HepG2 (cell line): ENCODE measurements at regions not wholly inside any gene's neighbourhood (a gene's known extent, or its start where the extent isn't known, plus 50 kb on each side); places are given as distances from the start of the nearest gene placed in this dataset.

Experiments
- ATAC-seq: fragments of 200-7000 bp; cut with Tn5 transposase; 3 replicates; pipeline ENCODE4 v1.9.1; 2020; ENCODE audit warnings: mild to moderate bottlenecking, moderate library complexity
- BruUV-seq: library from RNA; stranded (reverse); fragments of 400-500 nt; replicated peaks from 2 replicates; lab custom pipeline; 2021; lab: Mats Ljungman, UMichigan
- CTCF ChIA-PET: fragments of 300-600 bp; formaldehyde crosslinking; extraction: SDS; loops from one replicate; lab custom pipeline; 2021; ENCODE audit warnings: low total read pairs, inconsistent platforms, low intra/inter-chr PET ratio; lab: Yijun Ruan, JAX
- POLR2A ChIA-PET: fragments of 350-600 bp; sonication (Branson Sonifier 250); formaldehyde crosslinking; loops from one replicate; lab custom pipeline; 2020; ENCODE audit warnings: antibody characterized with exemption, inconsistent platforms; lab: Yijun Ruan, JAX
- DNase-seq: peaks from one replicate; pipeline ENCODE4 v3.0.0-alpha.2; 2015; ENCODE audit warnings: low spot score
- FAIRE-seq: peaks from 3 replicates; lab custom pipeline; 2011; peaks lifted over from hg19 to GRCh38; lab: Jason Lieb, UNC
- H2AFZ ChIP-seq: one replicate; pipeline ENCODE4 v1.6.1; 2011; ENCODE audit warnings: low read length, inconsistent platforms
- H3K27ac ChIP-seq: fragments of 300-600 bp; 3 replicates; pipeline ENCODE4 v1.8.0; 2011; ENCODE audit warnings: mixed run types, mild to moderate bottlenecking, mixed read lengths, low read length, inconsistent platforms; ENCODE audit not compliant: insufficient read depth; ENCODE audit errors: extremely low read length
- H3K27me3 ChIP-seq, 2 experiments: fragments of 200-600 bp in 1 of 2; 2 replicates in 1 of 2; 3 replicates in 1 of 2; pipeline versions ENCODE4 v1.6.0 to v1.8.0; 2011; ENCODE audit warnings: low read length in 2 of 2, mild to moderate bottlenecking in 2 of 2, moderate library complexity in 2 of 2, inconsistent platforms in 1 of 2; ENCODE audit not compliant: insufficient read depth in 2 of 2, control insufficient read depth in 1 of 2
- H3K36me3 ChIP-seq, 2 experiments: fragments of 200-600 bp in 1 of 2; replicated peaks in 1 of 2; 2 replicates in 1 of 2; 3 replicates in 1 of 2; pipeline versions ENCODE4 v1.5.1 to v1.8.0; 2011; ENCODE audit warnings: low read length in 2 of 2, inconsistent platforms in 1 of 2; ENCODE audit not compliant: insufficient read depth in 2 of 2, control insufficient read depth in 1 of 2
- H3K4me1 ChIP-seq: 2 replicates; pipeline ENCODE4 v1.5.1; 2012; ENCODE audit warnings: low read length, inconsistent platforms; ENCODE audit not compliant: insufficient read depth
- H3K4me2 ChIP-seq: 2 replicates; pipeline ENCODE4 v1.6.0; 2011; ENCODE audit warnings: low read depth, low read length, inconsistent platforms
- H3K4me3 ChIP-seq, 3 experiments: fragments of 200-600 bp in 1 of 3; sonication (generic), shearing (Covaris generic) in 1 of 3; replicated peaks in 1 of 3; 2 replicates each; pipeline ENCODE4 v1.5.1; 2011 to 2016; ENCODE audit warnings: low read length in 3 of 3, inconsistent platforms in 2 of 3, low read depth in 2 of 3, mild to moderate bottlenecking in 2 of 3, control low read depth in 1 of 3, mixed read lengths in 1 of 3; ENCODE audit not compliant: insufficient read depth in 1 of 3
- H3K79me2 ChIP-seq: one replicate; pipeline ENCODE4 v1.6.1; 2011; ENCODE audit warnings: low read length, inconsistent platforms; ENCODE audit not compliant: insufficient read depth
- H3K9ac ChIP-seq: 2 replicates; pipeline ENCODE4 v1.6.0; 2011; ENCODE audit warnings: mild to moderate bottlenecking, low read depth, low read length, inconsistent platforms; ENCODE audit not compliant: insufficient read depth
- H3K9me3 ChIP-seq: 2 replicates; pipeline ENCODE4 v1.5.1; 2012; ENCODE audit warnings: mild to moderate bottlenecking, low read length
- H4K20me1 ChIP-seq: 2 replicates; pipeline ENCODE4 v1.6.0; 2011; ENCODE audit warnings: inconsistent platforms, mild to moderate bottlenecking, low read length, moderate library complexity; ENCODE audit not compliant: insufficient read depth
- CTCF ChIP-seq: sonication (generic); formaldehyde crosslinking; IDR thresholded peaks from 2 replicates; pipeline ENCODE4 v1.5.0; 2020; ENCODE audit warnings: mild to moderate bottlenecking, missing genetic modification reagents, moderate library complexity
- NR1H2 ChIP-seq: sonication (generic); formaldehyde crosslinking; IDR thresholded peaks from 2 replicates; pipeline ENCODE4 v1.8.1; 2022; ENCODE audit warnings: low read depth, missing genetic modification reagents, borderline replicate concordance
- PRMT3 ChIP-seq: sonication (generic); formaldehyde crosslinking; IDR thresholded peaks from 2 replicates; pipeline ENCODE4 v1.8.1; 2022; ENCODE audit warnings: low read depth, mild to moderate bottlenecking, moderate library complexity, missing genetic modification reagents, borderline replicate concordance
- STAG1 ChIP-seq: sonication (generic); formaldehyde crosslinking; IDR thresholded peaks from 2 replicates; pipeline ENCODE4 v1.4.0; 2020; ENCODE audit warnings: missing genetic modification reagents
- U2AF1 ChIP-seq: fragments of 200-400 bp; formaldehyde crosslinking; optimal IDR thresholded peaks from 2 replicates; pipeline ENCODE3; 2017; ENCODE audit warnings: mild to moderate bottlenecking, low read depth, low read length
- ZNF335 ChIP-seq: sonication (generic); formaldehyde crosslinking; IDR thresholded peaks from 2 replicates; pipeline ENCODE4 v1.4.0; 2020; ENCODE audit warnings: missing genetic modification reagents
- ZNF564 ChIP-seq: sonication (generic); formaldehyde crosslinking; IDR thresholded peaks from 2 replicates; pipeline ENCODE4 v1.8.1; 2023; ENCODE audit warnings: mild to moderate bottlenecking, missing genetic modification reagents
- WGBS: methylation state at CpG from one replicate; pipeline ENCODE4 v1.1.6; 2017; ENCODE audit warnings: low lambda C conversion rate; 5-methylcytosine and 5-hydroxymethylcytosine counted together
- in situ Hi-C: cut with HindIII; loops from 2 replicates; pipeline ENCODE4 v1.10.0; 2017; ENCODE audit warnings: low pct_unique_long_range_greater_than_20kb; ENCODE audit not compliant: extremely low pct_ligation_motif_present
- intact Hi-C: fragments of 100-400 bp; cut with micrococcal nuclease; formaldehyde crosslinking; loops from one replicate; pipeline ENCODE4 v1.10.0; 2022; ENCODE audit not compliant: unreplicated experiment
- TF ChIP-seq, protein P1 (sequence below): sonication (generic); formaldehyde crosslinking; IDR thresholded peaks from 2 replicates; pipeline ENCODE4 v1.5.1; 2020; ENCODE audit warnings: missing genetic modification reagents, mild to moderate bottlenecking, borderline replicate concordance
- TF ChIP-seq, protein P2 (sequence below): sonication (generic); formaldehyde crosslinking; IDR thresholded peaks from 2 replicates; pipeline ENCODE4 v1.8.0; 2022; ENCODE audit warnings: missing genetic modification reagents, low read depth, mild to moderate bottlenecking, borderline replicate concordance
- TF ChIP-seq, protein P3 (sequence below): sonication (generic); formaldehyde crosslinking; IDR thresholded peaks from 2 replicates; pipeline ENCODE4 v1.4.0; 2020; ENCODE audit warnings: mild to moderate bottlenecking, missing genetic modification reagents

- intact Hi-C loops: no loop called here
- ChIA-PET CTCF (no interaction called here), POLR2A (no interaction called here)
- ATAC-seq (peak; percentile 69; the same call in 2 of the 3 replicates), FAIRE-seq (no peak), DNase-seq (no peak)
- Histone ChIP-seq H3K36me3 (no peaks in the 10 kb centered on the region), H3K27ac (no peak overlapping the region), H3K9ac (no peak overlapping the region), H3K4me1 (no peaks in the 10 kb centered on the region), H3K79me2 (no peaks in the 10 kb centered on the region), H3K4me2 (no peak overlapping the region), H3K4me3 (no peak overlapping the region), H3K9me3 (no peaks in the 10 kb centered on the region), H3K27me3 (no peaks in the 10 kb centered on the region), H2AFZ (no peak overlapping the region), H4K20me1 (no peaks in the 10 kb centered on the region)
- BruUV-seq: no TSS peak
- in situ Hi-C loops: no loop called here
- TF ChIP-seq STAG1 (peak; percentile 8; the same call in 1 of the 2 replicates), ZNF335 (CRISPR knock-in tag) (no peak), CTCF (CRISPR knock-in tag) (peak; percentile 18; the same call in 1 of the 2 replicates)
- 33% methylated on average over 9 of the region's 9 CpGs for WGBS
These were observed 470.5 kb downstream of the LTN1 start for GRCh38 chr21:28522014-28522799.

- in situ Hi-C loops (loop anchor here (5.0 to 10.0 kb wide), 2 partner anchors 229 to 416 kb away; no protein-coding TSS in a partner anchor), intact Hi-C loops (loop anchor here (5.0 kb wide), 1 partner anchor 1666 kb away; no protein-coding TSS in a partner anchor)
- no peak for ATAC-seq
- TF ChIP-seq, protein P1, sequence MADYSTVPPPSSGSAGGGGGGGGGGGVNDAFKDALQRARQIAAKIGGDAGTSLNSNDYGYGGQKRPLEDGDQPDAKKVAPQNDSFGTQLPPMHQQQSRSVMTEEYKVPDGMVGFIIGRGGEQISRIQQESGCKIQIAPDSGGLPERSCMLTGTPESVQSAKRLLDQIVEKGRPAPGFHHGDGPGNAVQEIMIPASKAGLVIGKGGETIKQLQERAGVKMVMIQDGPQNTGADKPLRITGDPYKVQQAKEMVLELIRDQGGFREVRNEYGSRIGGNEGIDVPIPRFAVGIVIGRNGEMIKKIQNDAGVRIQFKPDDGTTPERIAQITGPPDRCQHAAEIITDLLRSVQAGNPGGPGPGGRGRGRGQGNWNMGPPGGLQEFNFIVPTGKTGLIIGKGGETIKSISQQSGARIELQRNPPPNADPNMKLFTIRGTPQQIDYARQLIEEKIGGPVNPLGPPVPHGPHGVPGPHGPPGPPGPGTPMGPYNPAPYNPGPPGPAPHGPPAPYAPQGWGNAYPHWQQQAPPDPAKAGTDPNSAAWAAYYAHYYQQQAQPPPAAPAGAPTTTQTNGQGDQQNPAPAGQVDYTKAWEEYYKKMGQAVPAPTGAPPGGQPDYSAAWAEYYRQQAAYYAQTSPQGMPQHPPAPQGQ (CRISPR knock-in tag): no peak
- TF ChIP-seq, protein P2, sequence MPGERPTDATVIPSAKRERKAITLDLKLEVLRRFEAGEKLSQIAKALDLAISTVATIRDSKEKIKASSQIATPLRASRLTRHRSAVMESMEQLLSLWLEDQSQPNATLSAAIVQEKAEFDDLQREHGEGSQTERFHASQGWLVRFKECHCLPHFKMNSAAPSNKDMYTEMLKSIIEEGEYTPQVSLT (CRISPR knock-in tag): no peak
- TF ChIP-seq U2AF1: no peak
- TF ChIP-seq, protein P3, sequence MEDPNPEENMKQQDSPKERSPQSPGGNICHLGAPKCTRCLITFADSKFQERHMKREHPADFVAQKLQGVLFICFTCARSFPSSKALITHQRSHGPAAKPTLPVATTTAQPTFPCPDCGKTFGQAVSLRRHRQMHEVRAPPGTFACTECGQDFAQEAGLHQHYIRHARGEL (CRISPR knock-in tag): no peak
- no peak for TF ChIP-seq PRMT3 (CRISPR knock-in tag)
- TF ChIP-seq ZNF564 (CRISPR knock-in tag): no peak
- TF ChIP-seq NR1H2 (CRISPR knock-in tag): no peak
These were observed 474.0 kb downstream of the LTN1 start for GRCh38 chr21:28518630-28519029.

More at GRCh38 chr21:28518630-28519029, 474.0 kb downstream of the LTN1 start:
- DNase-seq: no peak
- no peak overlapping the region for H3K9ac ChIP-seq
- no peak overlapping the region for H3K27ac ChIP-seq
- ChIA-PET POLR2A (no interaction called here), CTCF (interaction anchor here (3.5 kb wide), 1 partner anchor 227 kb away, joined by 42 read pairs; no protein-coding TSS in a partner anchor)
- no peaks in the 10 kb centered on the region for H3K9me3 ChIP-seq
- no peak overlapping the region for H2AFZ ChIP-seq
- no peaks in the 10 kb centered on the region for H4K20me1 ChIP-seq
- no peaks in the 10 kb centered on the region for H3K79me2 ChIP-seq
- no peak overlapping the region for H3K4me3 ChIP-seq
- no TSS peak for BruUV-seq
- H3K36me3 ChIP-seq: no peaks in the 10 kb centered on the region
- no peaks in the 10 kb centered on the region for H3K27me3 ChIP-seq
- WGBS: 35% methylated on average over 3 of the region's 3 CpGs
- no peaks in the 10 kb centered on the region for H3K4me1 ChIP-seq
- no peak for FAIRE-seq
- H3K4me2 ChIP-seq: no peak overlapping the region
